ENCODE measurements at regions not wholly inside any gene's neighbourhood (a gene's known extent, or its start where the extent isn't known, plus 50 kb on each side); places are given as distances from the start of the nearest gene placed in this dataset.
A peak's percentile ranks its signal among the peaks of the same experiment; 100 is the strongest.

DNA sequence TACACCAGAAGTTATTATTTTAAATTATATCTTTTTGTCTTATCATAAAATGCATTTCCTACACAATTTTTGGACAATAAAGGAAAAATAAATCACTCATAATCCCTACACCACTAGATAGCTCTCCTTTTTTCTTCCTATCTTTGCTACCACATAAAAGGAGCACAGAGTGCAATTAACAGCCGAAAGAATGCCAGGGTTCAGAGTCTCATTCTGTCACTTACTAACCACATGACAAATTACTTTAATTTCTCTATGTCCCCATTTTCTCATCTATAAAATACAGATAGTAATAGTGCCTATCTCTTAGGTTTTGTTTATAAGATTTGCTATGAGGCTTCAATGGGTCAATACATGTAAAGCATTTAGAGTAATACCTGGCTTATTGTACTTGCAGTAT is 158.7 kb upstream of the GRIN3A start:
- H3K9ac ChIP-seq (ENCODE audit: insufficient read length): no peak overlapping the region
- H3K36me3 ChIP-seq (ENCODE audit: insufficient read depth, low read length): no peaks in the 10 kb centered on the region
- no peak for DNase-seq (ENCODE audit: low read depth, low spot score)
- no peak overlapping the region for H3K27ac ChIP-seq
- H3K4me3 ChIP-seq: no peak overlapping the region
- no peaks in the 10 kb centered on the region for H3K9me3 ChIP-seq (ENCODE audit: low read depth, low read length)
- TF ChIP-seq EZH2 (IDR thresholded peaks at IDR 0.05) (no peak), POLR2AphosphoS5 (IDR thresholded peaks at IDR 0.05; ENCODE audit: borderline replicate concordance, low read depth, low read length) (no peak), FOXP2 (optimal IDR thresholded peaks at IDR 0.05; ENCODE audit: control extremely low read depth, extremely low read length, insufficient read depth) (no peak)

- no peak overlapping the region for H3K4me3 ChIP-seq
- H3K9ac ChIP-seq (ENCODE audit: insufficient read length): no peak overlapping the region
- no peaks in the 10 kb centered on the region for H3K36me3 ChIP-seq (ENCODE audit: insufficient read depth, low read length)
- DNase-seq (ENCODE audit: low read depth, low spot score): no peak
- H3K9me3 ChIP-seq (ENCODE audit: low read depth, low read length): no peaks in the 10 kb centered on the region
- TF ChIP-seq EZH2 (IDR thresholded peaks at IDR 0.05) (no peak), FOXP2 (optimal IDR thresholded peaks at IDR 0.05; ENCODE audit: control extremely low read depth, extremely low read length, insufficient read depth) (no peak), POLR2AphosphoS5 (IDR thresholded peaks at IDR 0.05; ENCODE audit: borderline replicate concordance, low read depth, low read length) (no peak)
- no peak overlapping the region for H3K27ac ChIP-seq
Observed at GRCh38 chr9:101893661-101894646, 155.5 kb upstream of the GRIN3A start.

- no peak for DNase-seq (ENCODE audit: low read depth, low spot score)
- peak overlapping the region; percentile 16 for H3K9ac ChIP-seq (ENCODE audit: insufficient read length)
- peak overlapping the region; percentile 24 for H3K4me3 ChIP-seq
- no peaks in the 10 kb centered on the region for H3K36me3 ChIP-seq (ENCODE audit: insufficient read depth, low read length)
- peak overlapping the region; percentile 87 for H3K27ac ChIP-seq
- TF ChIP-seq POLR2AphosphoS5 (IDR thresholded peaks at IDR 0.05; ENCODE audit: borderline replicate concordance, low read depth, low read length) (no peak; the same call in 1 of the 2 replicates), FOXP2 (optimal IDR thresholded peaks at IDR 0.05; ENCODE audit: control extremely low read depth, extremely low read length, insufficient read depth) (no peak), EZH2 (IDR thresholded peaks at IDR 0.05) (no peak)
- no peaks in the 10 kb centered on the region for H3K9me3 ChIP-seq (ENCODE audit: low read depth, low read length)
Observed at GRCh38 chr9:101881508-101881907, 143.1 kb upstream of the GRIN3A start.

DNA sequence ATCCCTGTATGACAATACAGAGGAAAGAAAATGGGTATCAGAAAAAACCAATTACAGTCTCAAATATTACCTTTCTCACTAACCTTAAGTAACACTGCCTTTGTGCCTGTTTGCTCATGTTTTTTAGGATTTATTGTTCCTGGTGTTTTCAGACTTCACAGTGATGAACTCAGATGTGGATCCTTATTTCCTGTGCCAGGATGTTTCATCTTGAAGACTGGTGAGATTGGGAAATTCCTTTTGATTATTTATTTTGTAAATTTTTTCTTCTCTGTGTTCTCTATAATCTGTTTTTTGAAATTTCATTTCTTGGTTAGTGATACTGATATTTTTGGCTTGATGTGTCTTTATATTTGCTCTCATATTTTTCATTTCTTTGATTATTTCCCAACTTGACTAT is 142.4 kb upstream of the GRIN3A start:
- H3K27ac ChIP-seq: peak overlapping the region; percentile 87

DNA sequence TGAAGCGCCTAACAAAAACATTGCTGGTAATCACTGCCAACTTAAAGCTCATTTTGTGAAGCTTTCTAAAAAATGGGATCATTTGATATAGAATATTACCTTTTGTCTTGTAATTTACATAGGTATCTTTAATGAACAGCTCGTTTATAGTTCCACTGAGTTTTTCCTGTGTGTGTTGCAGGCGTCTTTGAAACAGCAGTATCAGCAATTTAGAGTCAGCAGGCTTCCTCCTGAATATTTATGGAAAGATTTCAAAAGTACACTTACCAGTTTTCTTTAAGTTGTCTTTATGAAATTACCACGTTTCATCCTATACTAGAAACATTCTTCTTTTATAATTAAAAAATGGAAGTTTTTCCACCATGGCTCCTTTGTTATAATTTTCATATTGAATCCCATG is 140.3 kb upstream of the GRIN3A start:
- H3K27ac ChIP-seq: peak overlapping the region; percentile 94
- H3K4me3 ChIP-seq: peak overlapping the region; percentile 70
- H3K9ac ChIP-seq (ENCODE audit: insufficient read length): peak overlapping the region; percentile 59
- TF ChIP-seq POLR2AphosphoS5 (IDR thresholded peaks at IDR 0.05; ENCODE audit: borderline replicate concordance, low read depth, low read length) (no peak), FOXP2 (optimal IDR thresholded peaks at IDR 0.05; ENCODE audit: control extremely low read depth, extremely low read length, insufficient read depth) (no peak), EZH2 (IDR thresholded peaks at IDR 0.05) (no peak)
- no peaks in the 10 kb centered on the region for H3K9me3 ChIP-seq (ENCODE audit: low read depth, low read length)
- DNase-seq (ENCODE audit: low read depth, low spot score): no peak
- H3K36me3 ChIP-seq (ENCODE audit: insufficient read depth, low read length): no peaks in the 10 kb centered on the region

More for the DNA sequence above, 142.4 kb upstream of the GRIN3A start:
- Histone ChIP-seq H3K4me3 (no peak overlapping the region; the same call in 1 of the 2 replicates), H3K36me3 (ENCODE audit: insufficient read depth, low read length) (no peaks in the 10 kb centered on the region), H3K9me3 (ENCODE audit: low read depth, low read length) (no peaks in the 10 kb centered on the region), H3K9ac (ENCODE audit: insufficient read length) (no peak overlapping the region)
- TF ChIP-seq FOXP2 (optimal IDR thresholded peaks at IDR 0.05; ENCODE audit: control extremely low read depth, extremely low read length, insufficient read depth) (no peak), EZH2 (IDR thresholded peaks at IDR 0.05) (no peak), POLR2AphosphoS5 (IDR thresholded peaks at IDR 0.05; ENCODE audit: borderline replicate concordance, low read depth, low read length) (no peak)
- no peak for DNase-seq (ENCODE audit: low read depth, low spot score)

GRCh38 chr9:101877439-101877838 is 139.0 kb upstream of the GRIN3A start:
- Histone ChIP-seq H3K9ac (ENCODE audit: insufficient read length) (no peak overlapping the region), H3K4me3 (no peak overlapping the region), H3K36me3 (ENCODE audit: insufficient read depth, low read length) (no peaks in the 10 kb centered on the region), H3K9me3 (ENCODE audit: low read depth, low read length) (no peaks in the 10 kb centered on the region), H3K27ac (no peak overlapping the region)
- no peak for DNase-seq (ENCODE audit: low read depth, low spot score)
- TF ChIP-seq POLR2AphosphoS5 (IDR thresholded peaks at IDR 0.05; ENCODE audit: borderline replicate concordance, low read depth, low read length) (no peak), EZH2 (IDR thresholded peaks at IDR 0.05) (no peak), FOXP2 (optimal IDR thresholded peaks at IDR 0.05; ENCODE audit: control extremely low read depth, extremely low read length, insufficient read depth) (no peak)

DNA sequence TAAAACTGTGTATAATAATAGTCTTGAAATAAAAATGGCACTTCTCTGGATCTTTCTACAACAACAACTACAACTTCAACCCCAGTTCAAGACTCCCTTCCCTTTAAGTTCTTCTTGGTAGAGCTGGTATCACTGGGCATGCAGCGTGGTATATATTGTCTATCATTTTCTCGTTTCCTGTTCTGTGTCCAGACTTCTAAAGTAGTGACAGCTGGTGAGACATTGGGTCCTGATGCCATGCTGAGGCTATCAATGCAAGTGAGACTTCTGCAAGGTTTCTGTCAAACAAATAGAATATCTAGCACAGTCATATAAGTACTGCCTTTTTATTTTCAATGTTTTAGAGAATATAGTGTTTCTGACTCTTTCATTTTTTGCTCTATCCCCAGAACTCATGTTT is 123.0 kb upstream of the GRIN3A start:
- H3K9ac ChIP-seq (ENCODE audit: insufficient read length): no peak overlapping the region
- no peak overlapping the region for H3K27ac ChIP-seq
- TF ChIP-seq FOXP2 (optimal IDR thresholded peaks at IDR 0.05; ENCODE audit: control extremely low read depth, extremely low read length, insufficient read depth) (no peak), EZH2 (IDR thresholded peaks at IDR 0.05) (no peak), POLR2AphosphoS5 (IDR thresholded peaks at IDR 0.05; ENCODE audit: borderline replicate concordance, low read depth, low read length) (no peak)
- no peak overlapping the region for H3K4me3 ChIP-seq
- no peaks in the 10 kb centered on the region for H3K9me3 ChIP-seq (ENCODE audit: low read depth, low read length)
- DNase-seq (ENCODE audit: low read depth, low spot score): no peak
- no peaks in the 10 kb centered on the region for H3K36me3 ChIP-seq (ENCODE audit: insufficient read depth, low read length)

GRCh38 chr9:101860920-101861319 is 122.5 kb upstream of the GRIN3A start:
- no peak overlapping the region for H3K9ac ChIP-seq (ENCODE audit: insufficient read length)
- no peak for DNase-seq (ENCODE audit: low read depth, low spot score)
- no peak overlapping the region for H3K4me3 ChIP-seq
- no peak overlapping the region for H3K27ac ChIP-seq
- TF ChIP-seq FOXP2 (optimal IDR thresholded peaks at IDR 0.05; ENCODE audit: control extremely low read depth, extremely low read length, insufficient read depth): no peak
- no peak for TF ChIP-seq POLR2AphosphoS5 (IDR thresholded peaks at IDR 0.05; ENCODE audit: borderline replicate concordance, low read depth, low read length)
- no peak for TF ChIP-seq EZH2 (IDR thresholded peaks at IDR 0.05)
- H3K9me3 ChIP-seq (ENCODE audit: low read depth, low read length): no peaks in the 10 kb centered on the region
- no peaks in the 10 kb centered on the region for H3K36me3 ChIP-seq (ENCODE audit: insufficient read depth, low read length)

Measured in SK-N-MC (cell line).